Cardiac muscle cell (in vitro differentiated cells and primary cell): ENCODE measurements at regions not wholly inside any gene's neighbourhood (a gene's known extent, or its start where the extent isn't known, plus 50 kb on each side); places are given as distances from the start of the nearest gene placed in this dataset.

Experiments
- DNase-seq, 2 donors: peaks; one replicate each; pipeline versions ENCODE4 v3.0.0 to v3.0.0-alpha.2; 2010 to 2017; ENCODE audit warnings: low read depth in 1 of 2, low spot score in 1 of 2
- H3K27ac ChIP-seq: fragments of 200-600 bp; sonication (generic); 2 replicates; pipeline ENCODE4 v1.5.1; 2016
- H3K27me3 ChIP-seq: fragments of 200-600 bp; sonication (generic); 2 replicates; pipeline ENCODE4 v1.6.0; 2016; ENCODE audit warnings: control low read depth
- H3K36me3 ChIP-seq: fragments of 200-600 bp; sonication (generic); 2 replicates; pipeline ENCODE4 v1.5.1; 2016; ENCODE audit warnings: control low read depth
- H3K4me1 ChIP-seq: fragments of 200-600 bp; sonication (generic); 2 replicates; pipeline ENCODE4 v1.8.1; 2017; ENCODE audit warnings: low read depth, mild to moderate bottlenecking, mixed run types
- H3K4me3 ChIP-seq: fragments of 200-600 bp; sonication (generic); 2 replicates; pipeline ENCODE4 v1.5.1; 2016; ENCODE audit warnings: mild to moderate bottlenecking
- H3K9me3 ChIP-seq: fragments of 200-600 bp; sonication (generic); 2 replicates; pipeline ENCODE4 v1.5.1; 2017; ENCODE audit warnings: low read depth, mild to moderate bottlenecking, control low read depth
- TF ChIP-seq, protein P1 (sequence below): IDR thresholded peaks from 2 replicates; pipeline ENCODE4 v1.5.1; 2012; ENCODE audit warnings: low read depth, mild to moderate bottlenecking, low read length

DNA sequence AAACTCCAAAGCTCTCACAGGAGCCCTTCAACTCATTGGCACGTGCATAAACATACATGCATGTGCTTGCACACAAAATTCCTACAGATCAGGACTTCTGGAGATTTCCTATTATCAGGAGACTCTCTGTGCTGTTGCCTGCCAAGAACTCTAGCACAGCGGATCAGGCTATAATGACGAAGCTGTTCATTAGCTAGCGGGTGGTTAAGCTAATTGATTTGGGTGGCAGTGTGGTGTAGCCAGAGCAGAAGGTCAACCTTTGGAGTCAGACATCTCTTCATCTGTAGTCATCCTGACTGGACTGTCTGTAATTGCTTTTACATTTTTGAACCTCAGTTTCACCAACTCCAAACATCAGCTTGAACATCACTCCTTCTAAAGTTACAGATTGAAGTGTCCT is 69.0 kb downstream of the KIF2B start:
- no peak overlapping the region for H3K27ac ChIP-seq
- H3K36me3 ChIP-seq, result no peaks in the 10 kb centered on the region
- no peak overlapping the region for H3K4me3 ChIP-seq
- no peaks in the 10 kb centered on the region for H3K4me1 ChIP-seq
- no peaks in the 10 kb centered on the region for H3K9me3 ChIP-seq
- TF ChIP-seq, protein P1, sequence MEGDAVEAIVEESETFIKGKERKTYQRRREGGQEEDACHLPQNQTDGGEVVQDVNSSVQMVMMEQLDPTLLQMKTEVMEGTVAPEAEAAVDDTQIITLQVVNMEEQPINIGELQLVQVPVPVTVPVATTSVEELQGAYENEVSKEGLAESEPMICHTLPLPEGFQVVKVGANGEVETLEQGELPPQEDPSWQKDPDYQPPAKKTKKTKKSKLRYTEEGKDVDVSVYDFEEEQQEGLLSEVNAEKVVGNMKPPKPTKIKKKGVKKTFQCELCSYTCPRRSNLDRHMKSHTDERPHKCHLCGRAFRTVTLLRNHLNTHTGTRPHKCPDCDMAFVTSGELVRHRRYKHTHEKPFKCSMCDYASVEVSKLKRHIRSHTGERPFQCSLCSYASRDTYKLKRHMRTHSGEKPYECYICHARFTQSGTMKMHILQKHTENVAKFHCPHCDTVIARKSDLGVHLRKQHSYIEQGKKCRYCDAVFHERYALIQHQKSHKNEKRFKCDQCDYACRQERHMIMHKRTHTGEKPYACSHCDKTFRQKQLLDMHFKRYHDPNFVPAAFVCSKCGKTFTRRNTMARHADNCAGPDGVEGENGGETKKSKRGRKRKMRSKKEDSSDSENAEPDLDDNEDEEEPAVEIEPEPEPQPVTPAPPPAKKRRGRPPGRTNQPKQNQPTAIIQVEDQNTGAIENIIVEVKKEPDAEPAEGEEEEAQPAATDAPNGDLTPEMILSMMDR, result no peak
- DNase-seq, result no peak
- H3K27me3 ChIP-seq, result no peaks in the 10 kb centered on the region

DNA sequence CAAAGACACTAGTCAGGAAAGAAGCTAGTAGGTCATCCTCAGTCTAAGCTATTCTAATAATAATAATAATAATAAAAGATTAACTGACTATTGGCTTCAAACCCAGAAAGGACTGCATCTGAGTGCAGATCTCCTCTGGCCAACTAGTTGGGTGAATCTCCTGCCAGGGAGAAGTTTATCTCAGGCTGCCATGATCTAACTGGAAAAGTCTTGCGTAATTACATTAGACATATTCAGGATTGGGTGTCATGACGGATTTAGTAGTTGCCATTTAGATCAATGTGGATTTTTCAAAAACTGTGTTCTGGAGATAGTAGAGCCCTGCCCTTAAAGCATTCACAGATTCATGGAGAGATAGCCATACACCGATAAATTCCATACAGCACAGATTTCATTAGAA is 69.5 kb downstream of the KIF2B start:
- H3K9me3 ChIP-seq, result no peaks in the 10 kb centered on the region
- no peaks in the 10 kb centered on the region for H3K36me3 ChIP-seq
- H3K27me3 ChIP-seq, result no peaks in the 10 kb centered on the region
- no peak overlapping the region for H3K4me3 ChIP-seq
- H3K4me1 ChIP-seq, result no peaks in the 10 kb centered on the region
- TF ChIP-seq, protein P1, result no peak
- DNase-seq, result no peak
- no peak overlapping the region for H3K27ac ChIP-seq

DNA sequence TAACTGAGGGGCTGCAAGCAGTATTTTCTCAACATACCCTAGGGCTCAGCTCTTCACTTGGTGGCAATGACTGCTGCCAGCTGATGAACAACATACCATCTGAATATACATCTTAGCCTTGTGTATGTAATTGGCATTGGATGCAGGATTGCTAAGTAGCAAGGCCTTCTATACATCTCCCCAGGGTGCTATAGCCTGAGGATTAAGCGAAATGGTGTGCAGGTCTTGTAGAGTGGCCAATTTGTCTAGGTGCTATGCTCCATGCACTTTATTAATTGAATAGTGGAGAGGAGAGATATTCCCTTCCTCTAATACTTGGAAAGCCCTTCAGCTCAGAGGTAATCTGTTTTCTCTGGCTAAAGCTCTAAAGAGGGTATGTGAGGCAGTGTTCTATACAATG is 71.9 kb downstream of the KIF2B start:
- Histone ChIP-seq H3K9me3 (no peaks in the 10 kb centered on the region), H3K36me3 (no peaks in the 10 kb centered on the region), H3K27ac (no peak overlapping the region), H3K27me3 (no peaks in the 10 kb centered on the region), H3K4me3 (no peak overlapping the region), H3K4me1 (no peaks in the 10 kb centered on the region)
- TF ChIP-seq, protein P1, result no peak
- no peak for DNase-seq

DNA sequence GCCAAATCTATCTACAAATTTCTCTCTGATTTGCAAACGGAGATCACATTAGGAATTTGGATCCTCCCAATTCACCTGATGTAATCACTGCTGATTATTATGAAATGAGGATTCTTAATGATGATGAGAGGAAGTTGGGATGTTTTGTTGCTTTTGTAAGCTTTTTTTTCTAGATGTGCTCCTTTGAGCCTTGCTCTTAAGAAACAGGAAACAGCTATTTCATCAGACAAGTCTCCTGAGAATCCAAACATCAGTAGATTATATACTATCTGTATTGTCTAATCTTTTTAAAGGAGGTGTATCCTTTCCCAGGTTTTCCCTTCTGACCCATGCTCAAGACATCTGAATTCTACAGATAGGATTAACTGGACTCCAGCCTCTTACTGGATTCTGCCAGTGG is 73.3 kb downstream of the KIF2B start:
- TF ChIP-seq, protein P1, result no peak

DNA sequence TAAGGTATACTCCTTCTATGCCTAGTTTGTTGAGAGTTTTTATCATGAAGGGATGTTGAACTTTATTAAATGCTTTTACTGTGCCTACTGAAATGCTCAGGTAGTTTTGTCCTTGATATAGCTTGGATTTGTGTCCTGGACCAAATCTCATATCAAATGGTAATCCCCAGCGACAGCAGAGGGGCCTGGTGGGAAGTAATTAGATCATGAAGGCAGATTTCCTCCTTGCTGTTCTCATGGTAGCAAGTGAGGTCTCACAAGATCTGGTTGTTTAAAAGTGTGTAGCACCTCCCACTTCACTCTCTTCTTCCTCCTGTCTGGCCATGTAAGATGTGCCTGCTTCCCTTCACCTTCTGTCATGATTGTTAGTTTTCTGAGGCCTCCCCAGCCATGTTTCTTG is 78.2 kb downstream of the KIF2B start:
- no peak overlapping the region for H3K4me3 ChIP-seq
- H3K27ac ChIP-seq, result no peak overlapping the region
- no peaks in the 10 kb centered on the region for H3K27me3 ChIP-seq
- no peaks in the 10 kb centered on the region for H3K36me3 ChIP-seq
- no peaks in the 10 kb centered on the region for H3K9me3 ChIP-seq
- DNase-seq, result no peak
- TF ChIP-seq, protein P1, result no peak
- no peaks in the 10 kb centered on the region for H3K4me1 ChIP-seq

More for the DNA sequence above, 73.3 kb downstream of the KIF2B start:
- no peak overlapping the region for H3K27ac ChIP-seq
- peak in 1 of 2 donors; percentile 1 for DNase-seq
- no peaks in the 10 kb centered on the region for H3K27me3 ChIP-seq
- no peaks in the 10 kb centered on the region for H3K36me3 ChIP-seq
- no peaks in the 10 kb centered on the region for H3K4me1 ChIP-seq
- H3K4me3 ChIP-seq, result no peak overlapping the region
- no peaks in the 10 kb centered on the region for H3K9me3 ChIP-seq

DNA sequence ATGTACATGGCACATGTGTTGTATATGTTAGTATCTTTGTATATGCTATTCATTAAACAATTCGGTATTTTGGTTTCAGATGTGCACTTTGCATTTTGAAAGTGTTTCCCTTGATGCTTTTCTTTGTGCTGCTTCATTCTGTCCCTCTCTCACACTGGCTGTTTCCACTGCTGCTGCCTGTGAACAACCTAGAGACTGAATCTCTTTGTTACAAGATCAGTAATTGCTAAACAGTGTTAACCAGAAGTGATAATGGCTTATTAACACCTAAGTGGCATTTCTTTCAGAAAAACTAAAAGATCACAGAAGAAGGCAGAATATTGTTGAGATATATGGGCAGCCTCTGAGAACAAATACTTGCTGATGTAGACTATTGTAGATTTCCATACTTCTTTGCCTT is 84.7 kb downstream of the KIF2B start:
- Histone ChIP-seq H3K27ac (no peak overlapping the region), H3K4me1 (no peaks in the 10 kb centered on the region), H3K27me3 (no peaks in the 10 kb centered on the region), H3K4me3 (no peak overlapping the region), H3K36me3 (no peaks in the 10 kb centered on the region), H3K9me3 (no peaks in the 10 kb centered on the region)
- no peak for DNase-seq
- TF ChIP-seq, protein P1, result no peak
